HG02970 (cell line): ENCODE measurements at regions not wholly inside any gene's neighbourhood (a gene's known extent, or its start where the extent isn't known, plus 50 kb on each side); places are given as distances from the start of the nearest gene placed in this dataset.

Experiments
- ATAC-seq: cut with Tn5 transposase; IDR thresholded peaks from one replicate; pipeline ENCODE4 v1.9.1; 2021; ENCODE audit warnings: mild to moderate bottlenecking, moderate library complexity, moderate number of reproducible peaks; ENCODE audit not compliant: unreplicated experiment, low FRiP score

DNA sequence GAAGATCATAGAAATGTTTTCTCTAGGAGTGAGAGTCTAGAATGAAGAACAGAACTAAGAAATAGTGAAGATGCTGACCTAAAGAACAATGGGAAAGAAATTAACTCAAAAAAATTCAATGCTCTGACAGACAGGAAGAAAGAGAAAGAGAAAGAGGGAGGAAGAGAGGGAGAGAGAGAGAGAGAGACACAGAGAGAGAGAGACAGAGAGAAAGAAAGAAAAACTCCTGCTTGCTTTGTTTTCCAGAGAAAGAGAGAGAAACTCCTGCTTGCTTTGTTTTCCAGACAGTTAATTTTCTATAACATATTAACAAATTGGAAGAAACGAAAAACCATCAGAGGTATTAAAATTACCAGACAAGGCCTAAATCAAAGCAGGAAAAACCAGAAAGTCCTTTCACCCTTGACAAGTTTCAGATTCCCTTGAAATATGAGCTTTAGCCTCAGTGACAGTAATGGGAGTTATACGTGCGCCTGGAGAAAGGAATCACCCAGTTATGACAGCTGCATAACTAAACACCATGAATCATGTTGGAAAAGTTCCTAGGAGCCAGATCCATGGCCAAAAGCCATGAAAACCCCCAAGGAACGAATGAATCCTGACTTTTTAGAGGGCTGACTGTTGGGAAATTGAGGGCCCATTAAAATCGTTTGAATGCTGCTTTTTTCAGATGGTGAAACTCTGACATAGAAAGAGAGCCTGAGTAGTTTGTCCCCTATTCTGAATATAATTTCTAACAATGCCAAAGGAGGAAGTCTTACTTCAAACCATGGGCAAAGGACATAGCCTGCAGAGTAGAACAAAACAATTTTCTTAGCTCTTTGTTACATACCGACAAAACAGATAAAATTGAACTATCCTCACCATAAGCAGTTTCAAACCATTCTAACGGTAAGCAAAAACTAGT lies 228.6 kb upstream of the CHST9 start:
- no peak for ATAC-seq

- no peak for ATAC-seq
These were observed 227.4 kb upstream of the CHST9 start for GRCh38 chr18:27412556-27412955.

DNA sequence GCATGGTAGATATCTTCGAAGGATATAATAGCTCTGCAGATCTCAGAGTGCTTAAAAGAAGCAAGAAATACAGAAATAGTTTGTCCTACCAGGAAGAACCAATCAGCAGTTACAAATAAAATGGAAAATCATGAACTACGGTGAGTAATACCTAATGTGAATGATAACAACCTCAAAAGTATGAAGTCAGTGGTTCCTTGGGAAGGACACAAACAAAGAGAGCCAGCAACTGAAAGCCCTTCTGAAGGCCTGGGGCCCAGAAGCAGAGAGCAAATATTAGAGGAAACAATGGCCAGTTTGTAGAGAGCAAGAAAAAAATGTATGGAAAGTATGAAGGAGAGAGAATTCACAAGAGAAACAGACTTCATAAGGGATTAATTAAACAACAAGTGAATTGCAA lies 226.8 kb upstream of the CHST9 start:
- ATAC-seq: no peak

- ATAC-seq: no peak
These were observed 225.9 kb upstream of the CHST9 start for GRCh38 chr18:27411013-27411412.

- no peak for ATAC-seq
These were observed 219.7 kb upstream of the CHST9 start for GRCh38 chr18:27404855-27405254.

DNA sequence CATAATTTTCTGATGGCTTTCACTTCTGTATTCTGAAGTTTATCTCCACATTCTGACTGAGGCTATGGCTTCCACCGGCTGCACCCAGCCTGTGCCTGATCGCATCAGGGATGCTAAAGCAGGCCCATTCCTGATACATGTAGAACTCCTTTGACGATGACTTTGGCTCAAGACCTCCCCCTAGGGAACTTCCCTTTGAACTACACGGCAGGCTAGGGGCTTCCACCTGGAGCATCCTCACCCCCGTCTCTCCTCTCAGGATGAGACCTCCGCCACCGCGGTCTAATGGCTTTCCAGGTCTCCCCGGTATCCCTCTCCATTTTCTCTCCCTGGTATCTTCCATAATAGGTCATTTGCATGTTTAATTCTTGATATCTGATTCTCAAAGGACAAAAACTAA lies 214.9 kb upstream of the CHST9 start:
- no peak for ATAC-seq

DNA sequence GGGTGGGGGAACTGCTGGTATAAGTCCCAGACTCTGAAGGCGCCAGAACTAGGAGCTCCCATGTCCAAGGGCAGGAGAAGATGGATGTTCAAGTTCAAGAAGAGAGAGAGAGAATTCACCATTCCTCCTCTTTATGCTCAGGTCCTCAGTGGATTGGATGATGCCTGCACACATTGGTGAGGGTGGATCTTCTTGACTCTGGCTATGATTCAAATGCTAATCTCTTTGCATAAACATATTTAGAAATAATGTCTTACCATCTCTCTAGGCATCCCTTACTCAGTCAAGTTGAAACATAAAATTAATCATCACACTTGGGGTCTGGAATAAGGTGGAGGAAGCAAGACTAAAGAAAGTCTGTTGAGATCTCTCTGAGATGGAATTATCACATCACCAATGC lies 210.6 kb upstream of the CHST9 start:
- no peak for ATAC-seq

DNA sequence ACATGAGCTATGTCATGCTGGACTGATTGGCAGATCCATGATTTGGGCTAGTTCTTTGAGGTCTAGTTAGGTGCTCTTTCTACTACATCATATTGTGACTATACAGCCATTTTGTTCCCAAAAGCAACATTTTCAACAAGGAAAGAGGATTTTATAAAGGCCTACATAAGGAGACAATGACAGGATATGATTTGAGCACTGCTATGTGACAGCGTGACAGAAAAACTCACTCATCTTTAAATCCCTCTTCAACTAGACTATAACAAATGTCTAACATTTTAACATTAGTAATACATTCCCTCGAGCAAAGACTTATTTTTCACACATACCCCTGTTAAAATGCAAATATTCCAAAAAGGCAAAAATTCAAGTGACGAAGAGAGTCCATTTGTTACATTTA lies 209.6 kb upstream of the CHST9 start:
- ATAC-seq: no peak

DNA sequence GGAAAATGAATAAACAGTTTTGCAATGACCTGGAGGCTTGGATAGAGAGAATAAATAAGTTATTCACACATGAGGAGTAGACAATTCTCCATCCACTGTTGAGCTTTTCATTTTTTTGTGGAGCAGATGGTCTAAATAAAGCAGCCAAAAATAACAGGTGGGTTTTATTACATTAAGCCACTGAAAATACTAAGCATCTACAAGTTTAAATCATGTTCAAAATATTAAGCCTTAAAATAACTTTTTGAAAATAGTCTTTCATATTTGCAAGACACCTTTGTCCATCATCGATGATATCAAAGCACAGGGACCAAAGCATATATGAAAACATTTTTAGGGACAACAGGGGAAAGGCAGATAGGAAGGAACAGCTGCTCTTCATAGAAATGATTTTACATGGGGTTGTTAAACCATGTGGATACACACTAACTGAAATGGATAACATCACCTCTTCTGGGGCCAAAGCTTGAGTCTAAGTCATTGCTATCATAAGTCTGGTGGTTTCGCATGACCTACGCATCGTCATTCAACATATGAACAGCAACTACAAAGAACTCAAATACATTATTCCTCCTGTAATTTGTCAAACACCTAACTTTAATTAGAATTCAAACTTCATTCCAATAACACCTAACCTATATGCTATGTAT lies 197.6 kb upstream of the CHST9 start:
- no peak for ATAC-seq

DNA sequence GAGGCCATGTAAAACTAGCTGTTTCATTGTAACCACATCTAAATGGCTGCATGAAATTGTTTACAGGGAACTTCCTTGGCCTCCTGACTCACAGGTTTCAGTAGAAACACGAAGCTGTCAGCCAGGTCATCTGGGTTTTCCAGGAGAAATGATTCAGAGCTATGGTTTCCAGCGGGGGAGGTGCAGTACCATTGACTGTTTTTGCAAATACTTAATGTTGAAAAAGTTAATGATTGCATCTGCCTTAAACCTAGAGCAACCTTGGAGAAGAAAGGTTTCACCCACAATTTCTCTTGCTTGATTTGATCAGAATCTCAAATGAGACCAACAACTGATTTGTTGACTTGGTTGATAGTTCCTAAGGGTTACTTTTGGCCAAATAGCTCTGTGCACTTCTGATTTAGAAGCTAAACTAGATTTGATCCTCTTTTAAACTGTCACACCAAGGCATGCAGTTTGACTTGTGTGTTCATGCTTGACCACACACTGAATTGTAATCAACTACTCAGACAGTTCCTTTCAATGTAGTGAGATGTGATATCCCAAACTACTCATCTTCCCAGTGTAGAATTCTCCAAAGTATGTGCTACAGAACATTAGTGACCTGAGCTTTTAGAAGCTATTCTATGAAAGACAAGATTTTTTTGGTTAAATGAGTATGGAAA lies 193.5 kb upstream of the CHST9 start:
- no peak for ATAC-seq

DNA sequence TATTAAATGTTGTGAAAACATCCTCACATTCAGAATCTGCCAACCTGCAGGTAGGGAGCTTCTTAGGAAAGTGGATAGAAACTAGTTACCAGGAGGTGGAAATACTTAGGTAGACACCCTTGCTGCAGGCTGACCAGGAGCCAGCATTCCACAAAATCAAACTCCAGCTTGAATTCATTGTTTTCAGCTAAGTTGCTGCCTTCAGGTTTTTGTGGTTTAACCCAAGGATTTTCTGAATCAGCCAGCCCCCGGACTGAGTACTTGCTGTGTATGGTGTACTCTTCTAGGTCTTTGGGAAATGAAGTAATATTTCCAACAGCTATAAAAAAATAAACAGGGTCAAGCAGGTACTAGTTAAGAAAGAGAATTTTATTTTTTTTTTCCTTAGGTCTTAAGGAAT lies 192.1 kb upstream of the CHST9 start:
- no peak for ATAC-seq

DNA sequence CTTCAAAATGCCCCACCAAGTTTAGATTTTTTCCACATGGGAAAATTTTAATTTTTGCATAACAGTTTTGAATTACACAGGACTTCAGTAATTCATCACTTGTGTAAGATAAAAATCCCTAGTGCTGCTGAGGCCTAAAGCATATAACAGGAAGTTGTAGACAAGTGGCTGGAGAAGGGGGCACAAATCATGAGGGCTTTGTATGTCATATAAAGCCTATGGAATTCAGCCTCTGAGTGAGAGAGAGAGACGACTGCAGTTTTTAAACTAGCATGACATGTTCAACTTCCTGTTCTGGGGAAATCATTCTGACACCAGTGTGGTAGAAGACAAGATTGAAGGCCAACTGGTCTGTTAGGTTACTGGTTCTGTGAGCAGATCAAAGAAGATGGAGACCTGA lies 187.3 kb upstream of the CHST9 start:
- ATAC-seq: no peak

DNA sequence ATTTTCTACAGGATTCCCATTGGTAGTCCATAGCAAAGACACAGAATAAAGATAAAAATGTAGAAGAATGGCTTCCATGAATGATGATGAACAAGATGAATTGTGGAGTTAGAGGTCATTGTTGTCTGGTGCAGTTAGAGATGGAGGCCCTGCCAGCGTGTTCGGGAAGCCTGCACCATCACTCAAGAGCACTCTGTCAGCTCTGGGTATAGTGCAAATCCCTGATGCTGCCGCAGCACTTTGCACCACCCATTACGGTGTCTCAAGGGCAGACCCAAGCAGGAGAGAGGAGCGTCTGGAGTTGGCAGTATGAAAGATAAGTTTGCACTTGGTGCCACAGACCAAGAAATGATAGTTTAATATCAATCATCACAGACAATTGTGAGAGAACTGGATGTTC lies 181.6 kb upstream of the CHST9 start:
- no peak for ATAC-seq

- ATAC-seq: no peak
These were observed 181.0 kb upstream of the CHST9 start for GRCh38 chr18:27366151-27366550.

DNA sequence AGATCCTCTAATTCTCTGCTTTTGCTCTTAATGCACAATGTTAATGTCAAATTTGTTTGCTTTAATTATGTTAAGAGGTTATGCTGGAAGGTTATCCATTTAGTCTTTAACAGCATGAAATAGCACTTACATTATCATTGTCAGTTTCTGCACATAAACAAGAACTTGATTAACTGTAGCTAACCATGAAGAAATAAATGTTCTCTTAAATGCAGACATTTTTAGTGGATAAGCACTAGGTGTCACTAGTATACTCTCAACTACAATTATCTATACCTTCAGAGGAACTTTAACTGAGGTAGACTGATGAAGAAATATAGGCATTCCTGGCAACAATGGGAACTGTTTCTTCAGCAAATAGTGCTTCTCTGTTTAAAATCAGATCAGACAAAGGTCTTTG lies 178.8 kb upstream of the CHST9 start:
- ATAC-seq: no peak

- no peak for ATAC-seq
These were observed 176.4 kb upstream of the CHST9 start for GRCh38 chr18:27361477-27361876.

DNA sequence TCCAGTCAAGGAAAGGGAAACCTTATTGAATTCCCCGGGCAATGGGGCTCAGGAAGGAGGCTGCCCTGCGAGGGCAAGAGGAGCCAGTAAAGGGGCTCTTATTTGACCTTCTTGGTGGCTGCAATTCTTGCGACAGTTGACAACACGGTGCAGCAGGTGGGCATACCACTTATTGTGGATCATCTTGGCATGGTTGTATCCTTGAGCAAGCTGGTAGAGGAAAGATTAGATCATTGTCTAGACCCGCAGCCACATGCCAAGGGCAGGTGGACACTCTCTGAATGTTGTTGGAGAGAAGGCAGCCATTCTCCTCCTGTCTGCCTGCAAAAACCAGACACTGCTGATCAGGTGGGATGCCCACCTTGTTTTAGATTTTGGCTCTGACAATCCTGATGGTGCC lies 170.2 kb upstream of the CHST9 start:
- no peak for ATAC-seq

- ATAC-seq: no peak
These were observed 168.2 kb upstream of the CHST9 start for GRCh38 chr18:27353273-27353672.

DNA sequence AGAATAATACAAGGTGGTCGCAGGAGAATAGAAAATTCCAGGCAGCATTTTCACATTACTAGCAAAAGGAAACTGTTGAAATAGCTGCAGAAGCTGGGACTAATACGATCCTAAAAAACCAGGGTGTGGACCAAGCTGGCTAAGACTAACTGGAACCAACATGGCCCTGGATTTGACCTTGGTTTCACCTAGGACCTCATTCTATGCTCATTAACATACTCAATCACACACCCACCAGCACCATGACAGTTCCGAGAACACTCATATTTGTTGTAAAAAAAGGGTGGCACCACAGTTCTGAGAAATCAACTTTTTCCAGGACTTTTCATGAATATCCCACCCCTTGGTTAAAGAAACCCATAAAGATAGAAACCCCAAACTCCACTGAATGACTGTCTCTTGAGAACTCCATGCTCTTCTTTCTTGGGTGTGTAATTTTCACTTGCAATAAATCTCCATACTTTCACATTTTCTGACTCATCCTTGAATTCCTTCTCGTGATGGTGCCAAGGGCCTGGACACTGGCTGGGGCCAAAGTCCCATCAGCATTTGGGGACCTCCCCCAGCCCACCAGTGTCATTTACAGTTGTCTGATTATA lies 164.3 kb upstream of the CHST9 start:
- ATAC-seq: no peak

DNA sequence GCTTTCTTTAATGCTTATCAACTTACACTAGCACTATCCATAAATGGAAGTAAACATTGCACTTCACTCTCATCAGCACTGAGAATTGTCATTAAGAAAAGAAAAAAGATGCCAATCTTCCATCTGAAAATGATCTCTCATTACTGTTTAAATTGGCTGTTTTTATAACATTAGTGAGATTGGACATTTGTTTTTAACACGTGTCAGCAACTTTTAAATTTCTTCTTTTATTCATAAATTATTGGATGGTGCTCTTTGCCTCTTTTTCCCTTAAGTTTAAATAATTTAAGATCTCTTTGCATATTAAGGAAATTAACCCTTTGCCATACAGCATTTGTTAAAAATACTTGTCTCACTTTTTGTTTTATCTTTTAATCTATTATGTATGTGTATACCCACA lies 146.5 kb upstream of the CHST9 start:
- no peak for ATAC-seq

DNA sequence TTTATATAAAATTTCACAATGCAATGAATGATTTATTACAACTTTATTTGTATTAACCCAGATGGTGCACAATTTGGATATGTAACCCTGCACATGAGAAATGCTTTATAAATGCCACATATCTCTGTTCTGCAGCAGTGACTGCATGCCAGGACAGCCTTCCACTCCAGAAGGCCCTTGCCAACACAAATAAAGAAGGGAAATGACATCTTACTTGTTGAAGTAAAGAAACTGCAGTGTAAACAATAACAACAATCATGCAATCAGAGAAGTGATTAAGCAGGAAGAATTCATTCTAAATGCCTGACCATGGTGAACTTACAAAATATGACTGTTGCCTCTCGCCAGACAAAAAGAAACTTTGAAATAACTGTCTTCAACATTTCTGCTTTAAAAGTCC lies 129.9 kb upstream of the CHST9 start:
- no peak for ATAC-seq
